GM19238 (cell line): ENCODE measurements at regions not wholly inside any gene's neighbourhood (a gene's known extent, or its start where the extent isn't known, plus 50 kb on each side); places are given as distances from the start of the nearest gene placed in this dataset.

ENCODE experiments used
- DNase-seq: peaks from one replicate; pipeline ENCODE4 v3.0.0; 2011; ENCODE audit warnings: low spot score; ENCODE audit not compliant: insufficient read length

GRCh38 chr1:87220993-87221392 is 107.7 kb upstream of the LMO4 start:
- DNase-seq, result no peak

- no peak for DNase-seq
Measured at GRCh38 chr1:87224201-87224600, 104.5 kb upstream of the LMO4 start.

- no peak for DNase-seq
Measured at GRCh38 chr1:87225171-87225570, 103.5 kb upstream of the LMO4 start.

- no peak for DNase-seq
Measured at GRCh38 chr1:87226341-87226760, 102.3 kb upstream of the LMO4 start.

GRCh38 chr1:87227651-87228050 is 101.0 kb upstream of the LMO4 start:
- DNase-seq, result no peak

- DNase-seq, result no peak
Measured at GRCh38 chr1:87230501-87230900, 98.2 kb upstream of the LMO4 start.

GRCh38 chr1:87231703-87232367 is 96.8 kb upstream of the LMO4 start:
- DNase-seq, result no peak

GRCh38 chr1:87236585-87236984 is 92.1 kb upstream of the LMO4 start:
- DNase-seq, result no peak

- no peak for DNase-seq
Measured at GRCh38 chr1:87239997-87240605, 88.6 kb upstream of the LMO4 start.

- no peak for DNase-seq
Measured at GRCh38 chr1:87240661-87241285, 87.9 kb upstream of the LMO4 start.

- no peak for DNase-seq
Measured at GRCh38 chr1:87242445-87243185, 86.1 kb upstream of the LMO4 start.

- no peak for DNase-seq
Measured at GRCh38 chr1:87243573-87243972, 85.1 kb upstream of the LMO4 start.

- DNase-seq, result no peak
Measured at GRCh38 chr1:87246436-87246835, 82.2 kb upstream of the LMO4 start.

- DNase-seq, result no peak
Measured at GRCh38 chr1:87249803-87250202, 78.9 kb upstream of the LMO4 start.

- no peak for DNase-seq
Measured at GRCh38 chr1:87250336-87250735, 78.3 kb upstream of the LMO4 start.

- no peak for DNase-seq
Measured at GRCh38 chr1:87252406-87252805, 76.3 kb upstream of the LMO4 start.

- no peak for DNase-seq
Measured at GRCh38 chr1:87262688-87263087, 66.0 kb upstream of the LMO4 start.

- no peak for DNase-seq
Measured at GRCh38 chr1:87263281-87263680, 65.4 kb upstream of the LMO4 start.

- no peak for DNase-seq
Measured at GRCh38 chr1:87263785-87264184, 64.9 kb upstream of the LMO4 start.

GRCh38 chr1:87264976-87265375 is 63.7 kb upstream of the LMO4 start:
- DNase-seq, result no peak

- DNase-seq, result no peak
Measured at GRCh38 chr1:87265786-87266185, 62.9 kb upstream of the LMO4 start.

- no peak for DNase-seq
Measured at GRCh38 chr1:87268111-87268510, 60.6 kb upstream of the LMO4 start.
